ENCODE measurements at regions not wholly inside any gene's neighbourhood (a gene's known extent, or its start where the extent isn't known, plus 50 kb on each side); places are given as distances from the start of the nearest gene placed in this dataset.

DNA sequence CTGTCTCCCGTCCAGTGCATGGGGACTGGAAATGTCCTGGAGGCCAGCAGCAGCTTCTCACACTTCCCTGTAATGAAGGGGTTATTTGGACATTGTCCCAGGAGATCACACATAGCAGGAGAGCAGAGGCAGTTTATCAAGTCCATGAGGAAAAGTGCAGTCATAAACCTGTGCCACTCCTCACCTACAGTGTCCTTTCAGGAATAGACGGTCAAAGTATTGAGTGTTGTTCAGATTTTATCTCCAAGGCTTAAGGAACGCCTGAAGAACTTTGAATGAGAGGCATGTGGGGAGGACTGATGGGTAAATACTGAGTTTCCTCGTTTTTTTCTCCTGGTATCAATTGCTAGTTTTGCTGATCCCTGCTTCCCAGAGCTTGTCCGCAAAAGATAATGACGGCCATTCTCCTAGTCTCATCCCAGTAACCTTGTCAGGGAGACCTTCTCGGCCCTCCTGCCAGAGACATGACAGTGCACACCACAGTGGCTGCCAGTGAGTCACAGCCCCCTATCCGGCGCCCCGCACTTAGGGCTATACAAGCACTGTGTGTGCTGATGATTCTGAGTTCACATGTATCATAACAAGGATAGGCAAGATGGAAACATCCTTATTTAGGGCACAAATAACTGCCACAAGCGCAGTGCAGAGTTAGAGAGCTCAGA, 495.5 kb upstream of the MGMT start:
- DNase-seq (ENCODE audit: low read depth) = no peak

DNA sequence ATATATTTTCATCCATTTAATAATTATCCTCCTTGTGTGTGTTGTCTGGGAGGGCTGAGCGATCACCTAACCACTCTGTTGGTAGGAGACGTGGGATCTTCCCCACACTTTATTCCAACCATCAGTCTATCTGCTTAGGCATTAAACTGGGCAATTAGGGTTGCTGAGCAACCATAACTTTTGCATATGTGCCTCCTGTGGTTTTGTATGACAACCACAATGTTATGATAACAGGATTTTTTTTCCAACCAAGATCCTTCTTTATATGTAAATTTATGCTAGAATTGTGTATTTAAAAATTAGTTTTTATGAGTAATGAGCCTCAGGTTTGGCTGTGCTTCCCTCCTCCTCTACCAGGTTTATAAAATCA, 495.0 kb upstream of the MGMT start:
- DNase-seq (ENCODE audit: low read depth) = no peak

DNA sequence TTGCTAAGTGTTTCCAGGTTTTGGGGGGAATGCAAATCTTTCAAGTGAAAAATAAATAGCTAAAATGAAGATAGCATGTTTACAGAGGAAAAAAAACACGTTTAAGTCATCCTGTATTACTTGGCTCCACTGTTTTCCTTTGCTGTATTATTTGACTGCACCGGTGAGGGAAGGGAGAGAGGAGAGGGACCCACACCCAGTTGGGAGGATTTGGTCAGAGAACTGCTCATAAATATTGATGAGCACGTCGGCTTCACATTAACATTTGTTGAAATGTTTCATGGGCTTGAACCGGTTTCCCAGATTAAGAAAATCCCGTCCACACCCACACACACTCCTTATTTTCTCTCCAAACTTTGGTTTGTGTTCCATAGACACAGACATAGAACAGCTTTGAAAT, 493.8 kb upstream of the MGMT start:
- no peak for DNase-seq (ENCODE audit: low read depth)

DNA sequence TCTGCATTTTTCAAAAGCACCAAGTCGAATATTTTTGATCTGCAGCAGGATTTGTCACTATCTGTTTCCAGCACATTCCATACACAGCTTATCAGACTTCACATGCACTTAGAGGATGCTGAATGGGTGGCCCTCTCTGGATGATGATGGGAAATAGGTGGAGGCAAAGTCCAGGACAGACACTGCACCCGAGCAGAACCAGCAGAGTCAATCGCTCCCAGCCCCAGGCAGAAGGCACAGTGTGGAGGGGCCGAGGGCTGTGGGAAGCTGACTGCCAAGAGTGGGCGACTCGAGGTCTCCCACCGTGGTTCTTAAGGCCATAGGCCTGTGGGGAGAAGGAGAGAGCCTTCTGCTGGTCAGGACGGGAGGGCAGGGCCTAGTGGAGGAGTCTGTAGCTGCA, 490.2 kb upstream of the MGMT start:
- DNase-seq (ENCODE audit: low read depth) = no peak

GRCh38 chr10:128978211-128978610, 488.8 kb upstream of the MGMT start:
- no peak for DNase-seq (ENCODE audit: low read depth)

GRCh38 chr10:128979405-128979804, 487.6 kb upstream of the MGMT start:
- DNase-seq (ENCODE audit: low read depth) = no peak

GRCh38 chr10:128981251-128981650, 485.8 kb upstream of the MGMT start:
- DNase-seq (ENCODE audit: low read depth) = no peak

DNA sequence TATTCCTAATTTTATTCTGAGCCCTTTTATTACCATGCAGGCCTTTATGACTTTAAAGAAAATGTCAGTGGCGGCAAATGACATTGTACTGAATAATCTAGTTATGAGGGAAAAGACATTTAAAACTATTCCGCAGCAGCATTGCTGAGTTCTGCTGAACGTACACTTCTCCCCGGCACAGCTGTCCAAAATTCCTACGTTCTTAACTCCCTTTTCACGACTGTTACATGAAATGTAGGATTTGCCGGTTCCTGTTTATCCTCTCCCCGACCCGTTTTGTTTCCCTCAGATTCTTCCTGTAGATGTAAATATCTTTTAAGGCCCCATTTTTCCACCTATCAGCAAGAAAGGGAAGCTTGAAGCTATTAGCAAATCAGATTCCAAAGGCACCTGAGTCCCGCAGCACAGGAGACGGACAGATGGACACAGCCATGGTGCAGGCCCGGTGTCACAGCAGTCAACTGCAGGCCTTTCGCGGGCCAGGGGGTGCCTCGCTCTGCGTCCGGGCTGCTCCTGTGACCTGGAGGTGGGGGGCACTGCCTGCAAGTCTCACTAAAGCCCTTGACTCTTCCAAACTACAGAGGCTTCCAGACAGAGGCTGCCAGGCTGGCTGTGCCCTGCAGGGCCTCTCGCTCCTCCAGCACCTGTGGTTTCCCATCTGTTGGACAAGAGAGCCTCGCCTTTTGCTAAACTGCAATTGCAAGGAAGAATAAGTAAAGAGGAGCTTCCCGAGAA, 485.0 kb upstream of the MGMT start:
- no peak for DNase-seq (ENCODE audit: low read depth)

- DNase-seq (ENCODE audit: low read depth) = no peak
Measured at GRCh38 chr10:128982616-128982915, 484.5 kb upstream of the MGMT start.

- DNase-seq (ENCODE audit: low read depth) = no peak
Measured at GRCh38 chr10:128985036-128985435, 482.0 kb upstream of the MGMT start.

DNA sequence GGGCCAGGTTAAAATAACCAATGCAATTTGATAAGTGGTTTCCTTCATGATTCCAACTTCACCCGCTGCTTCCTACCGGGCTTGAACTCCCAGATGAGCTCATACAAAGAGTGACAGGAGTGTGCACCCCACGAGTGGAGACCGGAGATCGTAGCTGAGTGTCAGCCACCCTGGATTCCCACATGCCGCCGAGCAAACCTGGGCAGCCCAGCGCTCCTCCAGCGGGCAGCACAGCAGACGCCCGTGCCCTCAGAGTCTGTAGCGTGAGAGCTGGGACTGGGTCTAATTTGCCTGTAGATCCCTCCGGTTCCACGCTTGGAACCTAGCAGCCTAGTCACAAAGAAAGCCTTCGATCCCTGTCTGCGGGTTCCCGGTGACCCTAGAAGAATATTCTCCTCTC, 476.1 kb upstream of the MGMT start:
- no peak for DNase-seq (ENCODE audit: low read depth)

GRCh38 chr10:128992770-128993169, 474.3 kb upstream of the MGMT start:
- no peak for DNase-seq (ENCODE audit: low read depth)

DNA sequence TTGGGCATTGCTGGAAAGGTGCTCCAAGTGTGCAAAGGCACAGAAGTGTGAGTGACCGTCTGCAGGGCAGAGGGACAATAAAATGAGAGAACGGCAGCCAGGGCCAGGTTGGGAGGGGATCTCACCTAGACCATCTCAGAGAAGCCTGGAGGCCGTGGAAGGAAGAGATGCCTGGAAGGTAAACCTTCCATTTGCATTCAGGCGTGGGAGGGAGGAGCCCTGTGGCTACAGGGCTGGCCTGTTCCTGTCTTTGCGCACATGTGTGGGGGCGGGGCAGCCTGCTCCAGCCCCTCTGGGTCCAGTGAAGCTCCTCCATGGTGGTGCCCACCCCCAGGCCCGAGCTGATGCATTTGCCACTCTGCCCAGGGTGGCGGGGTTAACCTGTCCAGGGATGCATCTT, 473.6 kb upstream of the MGMT start:
- DNase-seq (ENCODE audit: low read depth) = no peak

DNA sequence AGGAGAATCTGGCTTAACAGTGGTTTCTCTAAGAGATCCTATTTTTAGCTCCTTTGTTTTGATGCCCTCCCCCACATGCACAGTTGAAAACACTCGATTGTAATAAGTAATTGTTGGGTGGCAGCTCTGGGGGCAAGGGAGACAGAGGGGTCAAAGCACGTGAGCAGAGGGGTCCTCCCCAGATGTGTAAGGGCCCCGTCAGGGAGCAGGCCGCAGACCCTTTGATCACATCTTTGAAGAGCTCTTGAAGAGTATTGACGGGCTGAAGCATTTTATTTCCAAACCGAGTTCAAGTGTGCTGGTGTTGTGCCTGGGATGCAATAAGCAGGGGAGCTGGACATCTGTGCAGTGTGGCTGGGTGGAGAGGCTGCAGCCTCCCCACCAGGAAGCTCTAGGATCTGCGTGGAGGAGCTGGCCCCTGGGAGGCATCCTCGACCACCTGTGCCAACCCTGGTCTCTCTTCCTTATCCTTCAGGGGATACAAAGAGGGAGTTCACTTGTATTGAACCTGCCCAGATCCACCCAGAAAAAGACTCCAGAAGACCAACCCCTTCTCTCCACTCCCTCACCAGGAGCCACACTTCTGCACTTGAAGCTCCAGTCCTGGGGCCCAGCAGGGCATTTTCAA, 473.0 kb upstream of the MGMT start:
- DNase-seq (ENCODE audit: low read depth) = no peak

- no peak for DNase-seq (ENCODE audit: low read depth)
Measured at GRCh38 chr10:128994598-128995143, 472.4 kb upstream of the MGMT start.

DNA sequence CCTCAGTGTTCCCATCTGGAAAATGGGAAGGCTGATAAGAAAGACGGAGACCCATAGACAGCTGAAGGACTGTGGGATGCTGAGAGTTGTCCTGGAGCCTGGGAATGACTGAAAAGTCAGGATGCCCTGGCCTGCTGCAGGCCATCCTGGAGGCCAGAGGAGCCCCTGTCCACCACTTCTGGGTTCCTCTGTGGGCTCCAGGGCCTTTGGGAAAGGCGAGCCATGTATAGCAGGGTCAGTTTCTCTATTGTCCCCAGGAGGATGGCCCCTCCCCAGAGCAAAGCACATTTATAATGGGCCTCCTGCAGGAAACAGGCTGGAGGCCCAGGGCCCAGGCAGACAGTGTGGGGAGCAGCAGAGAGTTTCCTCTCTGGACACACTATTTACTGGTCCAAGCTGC, 471.4 kb upstream of the MGMT start:
- DNase-seq (ENCODE audit: low read depth) = no peak

DNA sequence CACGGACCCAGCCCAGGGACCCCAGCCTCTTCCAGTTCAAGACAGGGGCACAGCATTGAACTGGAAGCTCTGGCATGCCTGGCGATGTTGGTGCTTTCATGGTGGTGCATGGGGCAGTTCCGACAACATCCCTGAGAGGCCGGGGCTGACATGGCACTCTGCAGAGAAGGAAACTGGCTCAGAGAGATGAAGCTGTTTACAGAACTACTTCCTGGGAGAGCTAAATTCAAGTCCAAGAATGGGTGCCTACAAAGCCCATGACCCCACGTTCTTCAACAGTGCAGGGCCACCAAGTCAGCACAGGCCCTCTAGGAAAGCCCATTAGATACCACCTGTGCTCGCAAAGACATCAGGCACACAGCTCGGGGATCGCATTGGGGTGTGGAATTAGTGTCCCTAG, 470.9 kb upstream of the MGMT start:
- DNase-seq (ENCODE audit: low read depth) = no peak

DNA sequence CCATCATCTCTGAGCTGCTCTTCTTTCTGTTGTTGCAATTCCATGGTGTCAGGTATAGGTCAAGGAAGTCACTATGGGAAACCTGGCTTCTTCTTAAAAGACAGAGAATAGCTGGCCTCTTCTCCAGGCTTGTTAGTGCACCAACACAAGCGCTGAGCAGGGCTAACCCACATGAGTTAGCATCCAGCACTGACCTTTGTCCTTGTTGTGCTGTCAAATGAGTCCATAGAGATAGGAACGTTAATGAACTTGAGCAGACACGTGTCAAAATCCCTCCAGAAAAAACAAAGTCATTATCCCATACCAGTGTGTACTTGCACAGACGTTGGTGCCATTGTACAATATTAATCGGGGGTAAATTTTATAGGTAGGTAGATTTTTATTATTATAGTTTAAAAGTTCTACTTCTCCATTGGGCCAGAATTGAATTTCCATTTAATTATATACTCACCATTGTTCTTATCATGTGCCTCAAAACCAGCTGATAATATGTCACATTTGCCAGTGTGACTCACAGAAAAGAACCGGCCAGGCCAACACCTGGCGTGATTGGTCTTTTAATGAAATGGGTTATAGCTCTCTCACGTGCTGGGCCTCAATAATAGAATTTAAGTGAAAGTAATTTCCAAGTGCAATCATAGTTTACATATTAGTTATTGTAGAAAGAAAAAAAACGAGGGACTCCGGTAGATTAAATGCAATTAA, 468.8 kb upstream of the MGMT start:
- DNase-seq (ENCODE audit: low read depth) = no peak

DNA sequence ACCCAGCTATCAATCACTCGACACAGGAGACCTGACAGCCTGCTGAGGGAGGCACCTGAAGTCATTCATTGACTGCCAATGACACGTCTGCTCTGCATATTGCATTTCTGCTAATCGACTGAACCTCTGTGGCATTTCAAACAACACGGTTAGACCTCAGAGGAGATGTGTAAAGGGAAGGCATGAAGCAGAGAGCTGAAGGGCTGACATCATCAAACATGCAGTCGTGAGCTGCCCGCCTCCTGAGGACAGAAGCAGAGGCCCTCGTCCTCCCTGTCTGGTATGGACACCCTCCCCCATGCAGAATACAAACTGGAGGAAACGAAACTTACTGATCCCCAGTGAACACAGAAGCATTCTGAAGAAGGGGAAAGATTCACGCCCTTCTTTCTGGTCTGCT, 462.6 kb upstream of the MGMT start:
- DNase-seq (ENCODE audit: low read depth) = no peak

DNA sequence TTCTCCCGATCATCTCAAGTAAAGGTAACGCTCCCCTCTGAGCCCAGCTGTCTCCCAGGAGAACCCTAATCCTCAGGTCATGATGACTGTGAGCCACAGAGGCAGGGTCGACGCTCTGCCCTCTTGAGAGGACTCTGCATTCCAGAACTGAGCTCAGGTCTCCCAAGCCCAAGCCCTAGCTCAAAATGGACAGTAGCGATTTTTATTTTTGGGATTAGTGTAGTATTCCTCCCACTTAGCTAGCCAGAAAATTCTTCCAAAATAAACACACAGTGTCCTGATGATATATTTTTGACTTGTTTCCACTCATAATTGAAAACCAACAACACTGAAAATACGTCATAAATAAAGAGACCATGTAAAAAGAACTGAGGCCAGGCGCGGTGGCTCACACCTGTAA, 462.0 kb upstream of the MGMT start:
- DNase-seq (ENCODE audit: low read depth) = no peak

DNA sequence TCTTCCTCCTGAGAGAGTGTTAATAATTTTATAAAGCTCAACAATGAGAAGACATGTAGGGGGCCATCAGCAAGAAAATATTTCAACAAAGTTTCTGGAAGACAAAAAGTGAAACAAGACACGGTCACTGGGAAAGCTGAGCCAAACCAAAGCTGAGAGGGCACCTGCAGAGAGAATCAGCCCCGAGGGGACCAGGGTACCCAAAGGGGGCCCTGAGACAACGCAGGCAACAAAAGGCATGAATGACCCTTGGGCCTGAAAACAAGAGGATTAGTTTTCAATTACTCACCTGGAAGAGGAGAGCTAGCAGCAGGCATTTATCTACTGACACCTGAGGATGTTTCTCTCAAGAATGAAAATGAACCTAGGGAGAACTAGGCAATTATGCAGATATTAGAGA, 461.2 kb upstream of the MGMT start:
- DNase-seq (ENCODE audit: low read depth) = no peak

- no peak for DNase-seq (ENCODE audit: low read depth)
Measured at GRCh38 chr10:129018511-129018910, 448.5 kb upstream of the MGMT start.
